ENCODE measurements at regions not wholly inside any gene's neighbourhood (a gene's known extent, or its start where the extent isn't known, plus 50 kb on each side); places are given as distances from the start of the nearest gene placed in this dataset.
"Not testable (repeated sequence)": the region's sequence is repeated elsewhere in the genome, so short reads cannot be mapped to it uniquely, and the experiment has no call there.

DNA sequence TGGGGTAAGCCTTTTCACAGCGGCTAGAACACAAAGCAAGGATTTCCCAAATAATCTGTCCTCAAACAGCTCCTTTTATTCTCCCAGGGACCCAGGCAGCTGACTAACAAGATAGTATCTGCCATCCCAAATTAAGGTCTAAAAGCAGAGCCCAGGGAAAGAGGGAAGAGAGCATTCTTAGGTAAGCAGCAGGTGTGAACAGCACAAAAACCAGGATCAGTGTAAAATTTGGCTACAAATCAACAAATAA, 79.9 kb downstream of the RBMXL2 start:
- no peak for FAIRE-seq
- DNase-seq (ENCODE audit: low read depth), result no peak
- no peak overlapping the region for H3K4me3 ChIP-seq (ENCODE audit: low read depth, low read length)
- no peaks in the 10 kb centered on the region for H3K36me3 ChIP-seq (ENCODE audit: control insufficient read depth, insufficient read depth, low read length)
- no peaks in the 10 kb centered on the region for H3K27me3 ChIP-seq (ENCODE audit: control insufficient read depth, insufficient read depth, low read length)
- TF ChIP-seq, protein P1, sequence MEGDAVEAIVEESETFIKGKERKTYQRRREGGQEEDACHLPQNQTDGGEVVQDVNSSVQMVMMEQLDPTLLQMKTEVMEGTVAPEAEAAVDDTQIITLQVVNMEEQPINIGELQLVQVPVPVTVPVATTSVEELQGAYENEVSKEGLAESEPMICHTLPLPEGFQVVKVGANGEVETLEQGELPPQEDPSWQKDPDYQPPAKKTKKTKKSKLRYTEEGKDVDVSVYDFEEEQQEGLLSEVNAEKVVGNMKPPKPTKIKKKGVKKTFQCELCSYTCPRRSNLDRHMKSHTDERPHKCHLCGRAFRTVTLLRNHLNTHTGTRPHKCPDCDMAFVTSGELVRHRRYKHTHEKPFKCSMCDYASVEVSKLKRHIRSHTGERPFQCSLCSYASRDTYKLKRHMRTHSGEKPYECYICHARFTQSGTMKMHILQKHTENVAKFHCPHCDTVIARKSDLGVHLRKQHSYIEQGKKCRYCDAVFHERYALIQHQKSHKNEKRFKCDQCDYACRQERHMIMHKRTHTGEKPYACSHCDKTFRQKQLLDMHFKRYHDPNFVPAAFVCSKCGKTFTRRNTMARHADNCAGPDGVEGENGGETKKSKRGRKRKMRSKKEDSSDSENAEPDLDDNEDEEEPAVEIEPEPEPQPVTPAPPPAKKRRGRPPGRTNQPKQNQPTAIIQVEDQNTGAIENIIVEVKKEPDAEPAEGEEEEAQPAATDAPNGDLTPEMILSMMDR (IDR thresholded peaks at IDR 0.05; ENCODE audit: insufficient read depth, low read length, severe bottlenecking), result no peak

DNA sequence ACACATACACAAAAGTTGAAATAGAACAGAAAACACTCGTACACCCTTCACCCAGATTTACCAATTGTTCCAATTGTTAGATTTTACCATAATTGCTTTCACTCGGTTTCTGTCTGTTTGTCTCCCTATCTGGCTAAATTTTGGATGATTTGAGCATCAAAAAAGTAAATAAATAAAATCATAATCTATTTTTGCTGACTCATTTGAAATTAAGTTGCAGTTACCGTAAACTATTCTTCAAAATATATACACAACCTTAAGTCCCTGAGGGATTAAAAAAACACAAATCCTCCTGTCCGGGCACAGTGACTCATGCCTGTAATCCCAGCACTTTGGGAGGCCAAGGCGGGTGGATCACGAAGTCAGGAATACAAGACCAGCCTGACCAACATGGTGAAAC, 81.3 kb upstream of the SYT9 start:
- TF ChIP-seq, protein P1 (IDR thresholded peaks at IDR 0.05; ENCODE audit: insufficient read depth, low read length, severe bottlenecking), result no peak
- Histone ChIP-seq H3K36me3 (ENCODE audit: control insufficient read depth, insufficient read depth, low read length) (no peaks in the 10 kb centered on the region), H3K27me3 (ENCODE audit: control insufficient read depth, insufficient read depth, low read length) (no peaks in the 10 kb centered on the region), H3K4me3 (ENCODE audit: low read depth, low read length) (no peak overlapping the region)
- FAIRE-seq, result no peak
- DNase-seq (ENCODE audit: low read depth), result no peak

DNA sequence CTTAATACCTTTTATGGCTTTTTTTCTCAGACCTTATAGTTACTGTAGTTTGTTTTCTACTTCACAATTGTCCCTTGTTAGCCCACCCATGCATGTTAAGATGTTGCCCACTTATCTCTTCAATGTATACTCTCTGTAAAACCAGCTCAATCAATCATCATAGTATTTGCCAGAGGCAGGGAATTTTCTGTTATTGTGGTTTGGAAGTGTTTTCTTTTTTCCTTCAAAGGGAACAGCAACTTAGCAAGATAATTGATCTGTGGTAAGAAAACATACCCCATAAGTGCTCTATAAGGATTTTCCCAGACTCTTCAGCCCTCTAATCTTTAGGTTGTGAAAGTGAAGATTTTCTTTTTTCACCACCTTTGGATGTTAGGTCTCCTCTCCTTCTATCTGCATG, 76.7 kb upstream of the SYT9 start:
- TF ChIP-seq, protein P1 (IDR thresholded peaks at IDR 0.05; ENCODE audit: insufficient read depth, low read length, severe bottlenecking), result no peak
- FAIRE-seq, result no peak
- no peak overlapping the region for H3K4me3 ChIP-seq (ENCODE audit: low read depth, low read length)
- no peak for DNase-seq (ENCODE audit: low read depth)
- H3K36me3 ChIP-seq (ENCODE audit: control insufficient read depth, insufficient read depth, low read length), result no peaks in the 10 kb centered on the region
- H3K27me3 ChIP-seq (ENCODE audit: control insufficient read depth, insufficient read depth, low read length), result no peaks in the 10 kb centered on the region

DNA sequence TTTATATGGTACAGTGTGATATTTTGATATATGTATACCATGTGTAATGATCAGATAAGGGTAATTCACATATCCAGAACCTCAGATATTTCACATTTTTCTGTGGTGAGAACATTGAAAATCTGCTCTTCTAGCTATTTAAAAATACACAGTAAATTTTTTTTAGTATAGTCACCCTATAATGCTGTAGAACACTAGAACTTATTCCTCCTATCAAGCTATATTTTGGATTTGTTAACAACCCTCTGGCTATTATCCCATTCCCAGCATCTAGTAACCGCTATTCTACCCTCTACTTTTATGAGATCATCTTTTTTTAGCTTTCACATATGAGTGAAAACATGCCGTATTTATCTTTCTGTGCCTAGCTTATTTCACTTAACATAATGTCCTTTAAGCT, 65.5 kb upstream of the SYT9 start:
- no peak for FAIRE-seq
- no peak for DNase-seq (ENCODE audit: low read depth)
- H3K27me3 ChIP-seq (ENCODE audit: control insufficient read depth, insufficient read depth, low read length), result no peaks in the 10 kb centered on the region
- TF ChIP-seq, protein P1 (IDR thresholded peaks at IDR 0.05; ENCODE audit: insufficient read depth, low read length, severe bottlenecking), result no peak
- H3K36me3 ChIP-seq (ENCODE audit: control insufficient read depth, insufficient read depth, low read length), result no peaks in the 10 kb centered on the region
- H3K4me3 ChIP-seq (ENCODE audit: low read depth, low read length), result no peak overlapping the region

DNA sequence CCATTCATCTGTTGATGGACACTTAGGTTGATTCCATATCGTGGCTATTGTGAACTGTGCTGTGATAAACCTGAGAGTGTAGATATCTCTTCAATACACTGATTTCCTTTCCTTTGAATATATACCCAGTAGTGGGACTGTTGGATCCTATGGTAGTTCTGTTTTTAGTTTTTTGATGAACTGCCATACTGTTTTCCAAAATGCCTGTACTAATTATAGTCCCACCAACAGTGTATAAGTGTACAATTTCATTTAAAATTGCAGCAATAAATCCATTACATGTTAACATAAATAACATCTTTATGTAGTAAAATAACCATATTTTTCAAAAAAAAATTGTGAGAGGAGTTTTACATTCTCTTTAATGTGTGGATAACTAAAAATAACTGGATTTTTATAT, 65.0 kb upstream of the SYT9 start:
- H3K27me3 ChIP-seq (ENCODE audit: control insufficient read depth, insufficient read depth, low read length), result no peaks in the 10 kb centered on the region
- TF ChIP-seq, protein P1 (IDR thresholded peaks at IDR 0.05; ENCODE audit: insufficient read depth, low read length, severe bottlenecking), result no peak
- FAIRE-seq (no peak), DNase-seq (ENCODE audit: low read depth) (no peak)
- no peak overlapping the region for H3K4me3 ChIP-seq (ENCODE audit: low read depth, low read length)
- no peaks in the 10 kb centered on the region for H3K36me3 ChIP-seq (ENCODE audit: control insufficient read depth, insufficient read depth, low read length)

DNA sequence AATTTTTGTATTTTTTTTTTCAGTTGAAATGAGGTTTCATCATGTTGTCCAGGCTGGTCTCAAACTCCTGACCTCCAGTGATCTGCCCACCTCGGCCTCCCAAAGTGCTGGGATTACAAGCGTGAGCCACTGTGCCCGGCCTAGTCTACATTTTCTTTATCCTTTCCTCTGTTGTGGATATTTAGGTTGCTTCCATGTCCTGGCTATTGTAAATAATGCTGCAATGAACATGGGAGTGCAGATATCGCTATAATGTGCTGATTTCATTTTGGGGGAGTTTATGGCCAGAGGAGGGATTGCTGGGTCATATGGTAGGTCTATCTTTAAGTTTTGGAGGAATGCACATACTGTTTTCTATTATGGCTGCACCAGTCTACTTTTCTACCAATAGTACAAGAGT, 58.9 kb upstream of the SYT9 start:
- H3K27me3 ChIP-seq (ENCODE audit: control insufficient read depth, insufficient read depth, low read length); FAIRE-seq; H3K36me3 ChIP-seq (ENCODE audit: control insufficient read depth, insufficient read depth, low read length); DNase-seq (ENCODE audit: low read depth); H3K4me3 ChIP-seq (ENCODE audit: low read depth, low read length): not testable (repeated sequence)

Measured in bronchial epithelial cell (primary cell).